ENCODE measurements at regions not wholly inside any gene's neighbourhood (a gene's known extent, or its start where the extent isn't known, plus 50 kb on each side); places are given as distances from the start of the nearest gene placed in this dataset.
"Not testable (repeated sequence)": the region's sequence is repeated elsewhere in the genome, so short reads cannot be mapped to it uniquely, and the experiment has no call there.

DNA sequence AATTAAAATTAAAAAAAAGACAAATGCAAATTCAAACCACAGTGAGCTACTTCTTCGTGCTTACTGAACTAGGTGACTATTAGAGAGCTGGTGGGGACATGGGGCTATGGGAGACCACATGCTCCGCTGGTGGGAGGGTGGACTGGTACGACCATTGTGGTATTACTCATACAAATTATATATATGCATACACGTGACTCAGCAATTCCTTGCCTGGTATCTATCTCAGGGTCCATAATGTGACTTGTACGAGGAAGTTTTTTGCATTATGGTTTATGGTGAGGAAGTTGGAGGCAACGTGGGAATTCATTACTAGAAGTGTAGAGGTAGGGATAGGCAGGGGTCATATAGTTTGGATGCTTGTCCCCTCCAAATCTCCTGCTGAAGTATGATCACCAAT lies 1112.7 kb downstream of the TYW1 start:
- DNase-seq: no peak

DNA sequence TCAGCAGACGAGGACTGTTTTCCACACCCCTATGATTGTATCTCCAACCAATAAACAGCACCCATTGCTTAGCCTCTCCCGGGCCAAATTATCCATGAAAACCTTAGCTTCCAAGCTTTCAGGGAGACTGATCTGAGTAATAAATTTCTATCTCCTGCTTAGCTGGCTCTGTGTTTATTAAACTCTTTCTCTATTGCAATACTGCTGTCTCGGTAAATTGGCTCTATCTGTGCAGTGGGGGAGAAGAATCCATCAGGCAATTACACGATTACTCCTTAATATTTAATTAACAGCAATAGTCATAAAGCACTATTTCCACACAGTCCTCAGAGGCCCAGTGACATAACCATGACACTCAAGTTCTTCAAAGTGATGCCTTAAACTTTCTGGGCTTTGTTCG lies 1122.8 kb downstream of the TYW1 start:
- DNase-seq: no peak

DNA sequence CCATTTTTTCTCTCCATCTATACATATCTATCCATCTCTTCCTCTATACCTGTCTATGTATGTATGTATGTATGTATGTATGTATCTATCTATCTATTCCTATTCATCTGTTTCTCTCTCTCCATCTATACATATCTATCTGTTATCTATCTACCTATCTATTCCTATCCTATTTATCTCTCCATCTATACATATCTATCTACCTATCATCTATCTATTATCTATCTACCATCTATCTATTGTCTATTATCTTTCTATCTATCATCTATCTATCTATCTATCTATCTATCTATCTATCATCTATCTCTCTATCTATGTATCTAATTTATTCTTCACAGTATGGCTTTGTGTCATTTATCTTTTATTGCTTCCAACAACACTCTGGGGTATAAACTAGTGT lies 1124.4 kb downstream of the TYW1 start:
- no peak for DNase-seq

DNA sequence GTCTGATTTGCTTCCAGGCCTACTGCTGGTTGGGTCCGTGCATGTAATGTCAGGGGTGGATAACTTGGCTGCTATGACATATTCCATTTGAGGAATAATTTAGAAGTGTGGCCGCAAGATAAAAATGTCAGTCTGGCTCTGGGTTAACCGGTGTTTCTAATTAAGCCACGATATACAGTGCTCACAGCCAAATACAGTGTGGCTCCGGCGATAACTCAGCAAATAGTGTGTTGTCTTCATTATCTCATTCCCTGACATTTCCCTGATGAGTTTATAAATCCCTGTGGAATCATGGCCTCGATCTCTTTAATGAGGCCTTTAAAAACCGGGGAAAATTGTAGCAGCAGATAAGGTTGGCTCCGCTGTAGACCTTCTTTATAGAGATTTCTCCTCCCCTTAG lies 1125.0 kb downstream of the TYW1 start:
- DNase-seq: no peak

DNA sequence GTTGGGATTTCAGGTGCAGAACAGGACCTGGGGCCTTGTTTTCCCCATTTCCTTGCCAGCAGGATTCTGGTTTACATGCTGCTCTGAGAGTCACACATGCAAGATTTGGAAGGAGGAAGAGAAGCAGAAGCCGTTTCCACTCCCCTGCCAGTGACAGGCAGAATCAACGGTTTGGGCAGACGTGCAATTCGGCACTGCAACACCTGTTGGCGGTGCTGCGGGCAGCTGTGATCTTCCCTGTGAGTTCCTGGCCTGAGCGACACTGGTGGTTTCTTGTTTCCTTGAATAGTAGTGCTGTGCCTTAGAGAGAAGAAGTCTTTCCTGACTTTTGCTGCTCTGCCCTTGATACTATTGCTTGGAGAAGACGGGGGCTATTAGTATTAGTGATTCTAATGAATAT lies 1126.2 kb downstream of the TYW1 start:
- no peak for DNase-seq

DNA sequence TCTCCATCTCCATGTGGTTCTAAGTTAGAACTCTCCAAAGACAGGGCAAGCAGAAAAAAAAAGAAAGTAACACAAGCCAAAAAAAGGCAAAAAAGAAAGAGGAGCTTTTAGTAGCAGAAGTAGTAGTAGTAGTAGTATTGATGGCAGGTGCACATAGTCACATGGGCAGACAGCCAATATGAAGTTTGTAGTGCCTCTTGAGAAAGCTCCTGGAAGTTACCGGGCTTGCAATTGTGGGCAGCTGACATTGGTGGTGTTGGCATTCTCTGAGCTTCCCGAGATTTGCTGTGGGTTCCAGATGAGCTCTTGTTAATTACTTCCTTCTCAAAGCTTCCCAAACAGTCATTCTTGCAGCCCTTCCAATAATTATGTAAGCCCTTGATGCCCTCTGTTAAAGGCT lies 1128.5 kb downstream of the TYW1 start:
- DNase-seq: no peak

DNA sequence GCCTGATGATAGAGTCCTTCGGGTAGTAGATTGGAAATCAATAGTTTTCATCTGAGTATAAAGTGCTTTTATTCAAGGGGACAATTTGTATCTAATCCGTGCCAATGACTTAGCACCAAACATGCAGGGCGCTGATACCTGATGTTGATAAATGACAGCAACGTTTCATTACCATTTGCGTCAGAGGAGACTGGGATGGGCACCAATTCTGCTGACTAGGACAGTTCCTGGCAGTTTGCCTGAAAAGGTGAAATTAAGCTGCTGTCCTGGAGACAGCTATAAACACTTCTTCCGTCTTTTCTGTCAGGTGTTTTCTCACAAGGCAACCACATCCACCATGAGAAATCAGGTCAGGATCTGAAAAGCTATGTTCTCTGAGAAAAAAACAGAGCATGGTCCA lies 1136.4 kb downstream of the TYW1 start:
- DNase-seq: no peak

DNA sequence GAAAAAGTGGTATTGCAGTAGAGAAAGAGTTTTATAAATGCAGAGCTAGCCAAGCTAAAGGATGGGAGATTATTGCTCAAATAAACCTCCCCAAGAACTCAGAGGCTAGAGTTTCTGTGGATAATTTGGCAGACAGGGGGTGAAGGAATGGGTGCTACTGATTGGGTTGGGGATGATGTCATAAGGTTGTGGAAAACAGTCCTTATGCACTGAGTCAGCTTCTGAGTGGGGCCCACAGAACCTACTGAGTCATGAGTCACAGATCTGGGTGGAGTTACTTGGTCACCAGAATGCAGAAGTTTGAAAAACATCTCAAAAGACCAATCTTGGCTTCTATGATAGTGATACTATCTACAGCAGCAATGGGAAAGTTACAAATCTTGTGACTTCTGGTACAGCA lies 1146.7 kb downstream of the TYW1 start:
- no peak for DNase-seq

DNA sequence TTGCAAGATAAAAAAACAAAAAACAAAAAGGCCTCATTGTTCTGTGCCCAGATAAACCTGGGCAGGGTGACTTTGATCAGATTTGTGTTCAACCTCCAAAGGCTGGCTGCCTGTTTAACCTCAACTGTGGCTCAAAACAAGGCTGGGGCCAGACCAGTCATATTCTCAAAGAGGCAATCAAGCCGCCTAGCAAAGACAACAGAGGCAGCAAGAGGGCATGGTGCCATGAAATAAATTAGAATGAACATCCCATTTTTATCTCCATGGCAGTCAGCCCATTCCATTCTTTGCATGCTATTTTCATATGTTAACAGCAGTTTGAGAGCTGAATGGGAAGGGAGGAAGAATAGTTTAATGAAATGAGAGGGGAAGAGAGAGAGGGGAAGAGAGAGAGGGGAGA lies 1150.3 kb downstream of the TYW1 start:
- DNase-seq: no peak

DNA sequence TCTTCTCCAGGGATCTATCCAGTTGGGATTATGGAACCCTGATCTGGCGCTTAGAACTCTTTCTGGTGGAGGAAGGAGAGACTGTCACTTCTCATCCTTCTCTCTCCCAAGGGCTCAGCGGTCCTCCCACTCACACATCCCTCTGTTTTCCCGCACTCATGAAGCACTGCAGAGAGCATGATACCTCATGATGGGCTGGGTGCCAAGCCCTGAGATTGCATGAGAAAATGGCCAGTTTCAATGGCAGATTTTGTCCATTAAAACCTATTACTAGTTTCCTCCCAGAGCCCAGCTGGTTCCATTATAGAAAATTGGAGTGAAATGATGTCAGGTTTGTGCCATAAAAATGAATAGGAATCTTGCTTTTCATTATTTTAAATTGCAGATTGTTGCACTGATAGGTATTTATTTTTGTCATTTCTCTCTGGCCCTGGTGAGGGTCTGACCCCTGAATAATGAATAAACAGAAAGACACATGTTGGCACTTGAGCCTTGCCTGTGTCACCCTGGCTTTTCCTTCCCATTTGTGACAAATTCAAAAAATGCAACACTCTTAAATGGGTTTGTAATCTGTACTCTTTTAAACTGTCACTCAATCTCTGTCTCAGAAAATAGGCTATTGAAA lies 1151.1 kb downstream of the TYW1 start:
- DNase-seq: no peak

DNA sequence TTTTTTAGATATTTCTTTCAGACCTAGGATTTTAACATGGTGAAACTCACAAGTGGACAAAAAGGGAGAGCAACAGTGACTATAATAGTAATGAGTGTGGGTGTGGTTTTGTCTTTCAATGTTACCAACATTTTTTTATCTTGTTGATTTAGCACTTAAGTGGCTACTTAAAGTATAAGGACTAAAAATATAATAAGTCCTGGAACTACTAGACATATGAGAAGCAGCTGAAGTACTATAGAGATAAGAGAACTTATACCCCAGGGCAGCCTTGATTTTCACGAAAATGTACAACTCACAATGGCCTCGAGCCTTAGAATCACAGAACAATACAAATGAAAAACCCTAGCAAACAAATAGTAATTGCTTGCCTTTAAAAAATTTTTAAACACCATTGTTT lies 1151.8 kb downstream of the TYW1 start:
- DNase-seq: no peak

DNA sequence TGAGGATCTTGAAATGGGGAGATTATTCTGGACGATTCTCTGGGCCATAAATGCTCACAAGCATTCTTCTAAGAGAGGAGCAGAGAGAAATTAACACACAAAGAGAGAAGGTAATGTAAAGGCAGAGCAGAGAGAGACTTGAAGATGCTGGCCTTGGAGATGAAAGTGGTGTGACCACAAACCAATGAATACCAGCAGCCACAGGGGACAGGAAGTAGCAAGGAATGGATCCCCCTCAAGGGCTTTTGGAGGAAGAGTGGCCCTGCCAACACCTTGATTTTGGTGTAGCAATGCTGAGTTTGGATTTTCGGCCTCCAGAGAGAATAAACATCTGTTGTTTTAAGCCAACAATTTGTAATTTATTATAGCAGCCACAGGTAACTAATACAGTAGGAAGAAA lies 1155.6 kb downstream of the TYW1 start:
- DNase-seq: no peak

DNA sequence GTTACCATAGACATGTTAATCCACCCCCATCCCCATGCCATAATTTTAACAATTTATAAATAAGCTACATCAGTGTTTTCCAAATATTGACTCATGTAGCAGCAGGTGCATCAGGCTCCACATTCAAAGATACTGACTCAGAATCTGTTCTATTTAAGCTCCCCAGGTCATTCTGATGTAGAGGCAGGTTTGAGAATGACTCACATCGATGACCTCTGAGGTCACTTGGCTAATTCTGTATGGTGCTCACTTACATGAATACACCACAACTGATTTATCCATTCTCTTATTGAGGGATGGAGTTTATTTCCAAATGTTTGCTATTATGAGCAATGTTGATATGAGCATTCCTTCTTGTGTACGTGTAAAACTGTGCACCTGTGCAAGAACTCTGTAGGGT lies 1159.0 kb downstream of the TYW1 start:
- no peak for DNase-seq

DNA sequence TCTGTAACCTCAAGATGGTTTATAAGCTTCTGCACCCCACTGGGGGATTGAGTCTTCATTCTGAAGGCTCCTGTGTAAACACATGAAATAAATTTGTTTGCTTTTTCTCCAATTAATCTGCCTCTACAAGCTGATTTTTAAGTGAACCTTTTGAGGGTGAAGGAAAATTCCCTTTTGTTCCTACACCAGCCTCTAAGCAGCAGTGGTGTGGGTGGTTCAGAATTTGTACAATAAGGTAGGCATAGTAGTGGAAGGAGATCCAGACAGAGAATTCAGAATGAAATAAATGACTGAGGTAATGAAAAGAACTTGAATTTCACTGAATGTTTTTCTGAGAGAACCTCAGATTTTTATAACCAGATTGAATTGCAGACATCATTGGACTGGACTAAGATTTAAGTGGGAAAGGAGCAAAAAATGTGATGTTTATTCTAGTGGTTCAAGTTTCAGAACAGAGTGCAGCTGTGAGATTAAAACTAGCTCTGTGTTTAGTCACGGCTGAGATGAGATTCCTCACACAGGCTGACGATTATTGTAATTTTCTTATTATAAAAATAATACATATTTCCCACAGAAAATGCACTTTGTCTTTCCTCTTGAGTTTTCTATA lies 1162.2 kb downstream of the TYW1 start:
- no peak for DNase-seq

DNA sequence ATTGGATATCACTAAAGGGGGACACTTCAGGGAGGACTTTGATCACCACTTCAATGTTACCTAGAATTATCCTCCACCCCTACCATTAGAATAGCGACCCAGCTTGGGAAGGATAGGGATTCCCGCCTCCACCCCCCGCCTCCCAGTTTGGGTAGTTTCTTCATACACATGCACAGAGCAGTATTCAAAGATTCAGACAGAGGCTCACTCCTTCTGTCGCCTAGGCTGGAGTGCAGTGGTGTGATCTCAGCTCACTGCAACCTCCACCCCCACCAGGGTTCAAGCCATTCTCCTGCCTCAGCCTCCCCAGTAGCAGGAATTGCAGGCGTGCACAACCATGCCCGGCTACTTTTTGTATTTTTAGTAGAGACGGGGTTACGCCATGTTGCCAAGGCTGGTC lies 1166.1 kb downstream of the TYW1 start:
- DNase-seq: no peak

DNA sequence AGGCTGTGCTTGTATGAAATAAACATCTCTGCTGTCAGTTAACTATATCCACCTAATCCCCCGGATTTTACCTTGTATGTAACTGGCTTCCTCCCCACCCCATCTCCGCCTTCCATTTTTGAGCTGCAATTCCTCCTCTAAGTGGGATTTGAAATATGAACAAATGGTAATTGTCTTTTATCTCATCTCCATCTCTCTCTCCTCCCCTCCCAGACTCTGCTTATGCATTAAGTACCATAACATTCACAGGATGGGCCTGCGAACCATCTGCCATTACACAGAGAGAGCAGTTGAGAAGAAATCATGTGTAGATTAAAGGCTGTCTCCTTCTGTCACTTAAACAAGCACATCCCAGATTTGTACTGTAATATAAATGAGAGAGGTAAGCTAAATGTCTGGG lies 1169.9 kb downstream of the TYW1 start:
- no peak for DNase-seq

DNA sequence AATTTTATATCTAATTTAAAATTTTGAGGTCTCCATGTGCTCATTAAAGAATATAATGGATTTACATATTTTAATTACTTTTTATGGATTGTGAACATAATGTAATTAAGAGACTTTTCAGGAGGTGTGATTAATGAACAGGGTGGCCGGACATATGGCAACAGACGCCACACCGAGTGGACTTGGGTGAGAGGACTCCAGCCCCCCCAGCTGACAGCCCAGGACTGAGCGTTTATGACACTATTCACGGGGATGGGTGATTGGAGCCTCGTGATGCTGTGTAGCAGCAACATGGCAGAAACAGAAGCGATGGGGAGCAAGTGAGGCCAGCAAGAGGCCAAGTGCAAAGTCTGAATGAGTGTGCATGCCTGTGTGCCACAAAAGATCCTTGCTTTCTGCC lies 1176.9 kb downstream of the TYW1 start:
- DNase-seq: no peak

DNA sequence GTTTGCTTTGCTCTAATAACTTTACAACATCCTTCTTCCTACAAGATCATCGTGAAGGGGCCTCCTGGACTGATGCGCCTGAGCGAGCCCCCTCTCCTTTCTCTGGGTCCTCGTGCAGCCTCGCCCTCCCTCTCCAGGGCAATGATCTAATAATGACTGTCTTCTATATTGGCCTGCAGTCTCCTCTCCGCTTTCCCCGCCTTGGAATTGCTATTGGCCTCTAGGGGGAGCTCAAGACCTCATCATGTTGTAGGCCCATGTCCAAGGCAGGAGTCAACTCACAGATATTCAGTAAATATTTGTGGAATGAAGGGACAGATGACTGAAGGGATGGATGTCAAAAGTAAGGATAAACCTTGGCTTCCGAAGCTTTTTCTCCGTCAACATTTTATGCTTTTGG lies 1180.3 kb downstream of the TYW1 start:
- peak; percentile 64 for DNase-seq

DNA sequence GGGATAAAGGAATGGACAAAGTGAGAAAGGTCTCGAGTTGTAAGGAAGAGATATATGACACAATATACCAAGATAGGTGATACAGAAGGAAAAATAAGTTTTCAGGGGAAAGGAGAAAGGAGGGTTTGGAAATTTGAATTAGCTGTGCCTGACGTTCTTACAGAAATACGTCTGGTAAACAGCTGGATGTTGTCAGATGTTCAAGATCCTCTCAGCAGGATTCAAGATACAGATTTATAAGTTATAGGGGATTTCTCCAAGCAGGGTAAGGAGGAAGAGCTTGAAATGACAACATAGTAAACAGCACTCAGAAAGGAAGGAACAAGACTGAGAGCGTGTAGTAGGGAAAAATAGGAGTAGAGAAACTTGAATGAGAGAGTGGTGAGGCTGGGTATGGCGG lies 1184.1 kb downstream of the TYW1 start:
- DNase-seq: no peak

DNA sequence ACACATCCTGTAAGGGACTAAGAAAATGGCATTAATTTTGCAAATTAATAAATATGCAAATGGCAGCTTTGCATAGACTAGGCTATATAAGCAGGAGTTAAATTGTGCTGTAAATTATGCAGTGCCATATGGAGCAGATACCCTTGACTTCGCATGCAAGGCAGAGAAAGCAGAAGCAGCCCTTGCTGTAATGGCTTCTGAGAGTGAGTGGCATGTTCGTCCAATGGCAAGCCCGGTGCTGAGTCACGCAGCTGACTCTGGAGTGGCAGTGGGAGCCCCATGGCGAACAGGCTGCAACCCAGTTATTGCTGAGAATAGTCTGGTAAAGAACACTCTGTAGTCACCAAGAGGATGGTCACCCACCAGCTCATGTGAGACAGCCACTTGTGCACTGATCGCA lies 1186.5 kb downstream of the TYW1 start:
- no peak for DNase-seq

DNA sequence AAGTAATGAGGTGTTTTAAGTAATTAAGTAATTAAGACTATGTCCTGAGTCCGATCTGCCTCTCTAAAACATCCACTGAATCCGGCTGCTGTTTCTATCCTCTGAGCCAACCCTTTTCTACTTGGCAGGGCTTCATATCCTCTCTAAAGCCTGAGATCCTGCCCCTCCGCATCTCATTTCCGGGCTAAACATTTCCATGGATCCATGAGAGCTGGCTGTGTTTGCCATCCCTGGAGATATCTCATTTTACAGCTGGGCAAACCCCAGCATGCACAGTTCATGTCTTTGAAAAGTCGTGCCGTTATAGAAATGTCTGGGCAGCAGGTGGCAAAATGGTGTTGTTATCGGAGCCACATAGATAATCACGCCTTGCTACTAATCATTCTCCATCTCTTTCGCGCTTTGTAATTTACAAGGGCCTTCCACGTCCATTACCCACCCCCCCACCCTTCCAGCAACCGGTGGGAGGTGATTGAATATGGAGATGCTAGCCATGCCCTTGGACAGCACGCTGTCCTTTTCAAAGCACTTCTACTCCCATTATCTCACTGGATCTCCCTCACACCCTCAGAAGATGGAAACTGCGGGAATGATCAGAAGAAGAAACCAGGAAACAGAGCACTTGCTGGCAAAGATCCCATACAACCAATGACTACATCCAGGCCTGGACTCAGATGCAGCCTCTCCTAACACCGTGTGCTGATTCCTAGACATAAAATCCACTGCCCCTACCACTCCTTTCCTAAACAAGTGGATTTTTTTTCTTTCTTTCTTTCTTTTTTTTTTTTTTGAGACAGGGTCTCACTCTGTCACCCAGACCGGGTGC lies 1189.2 kb downstream of the TYW1 start:
- DNase-seq: no peak

DNA sequence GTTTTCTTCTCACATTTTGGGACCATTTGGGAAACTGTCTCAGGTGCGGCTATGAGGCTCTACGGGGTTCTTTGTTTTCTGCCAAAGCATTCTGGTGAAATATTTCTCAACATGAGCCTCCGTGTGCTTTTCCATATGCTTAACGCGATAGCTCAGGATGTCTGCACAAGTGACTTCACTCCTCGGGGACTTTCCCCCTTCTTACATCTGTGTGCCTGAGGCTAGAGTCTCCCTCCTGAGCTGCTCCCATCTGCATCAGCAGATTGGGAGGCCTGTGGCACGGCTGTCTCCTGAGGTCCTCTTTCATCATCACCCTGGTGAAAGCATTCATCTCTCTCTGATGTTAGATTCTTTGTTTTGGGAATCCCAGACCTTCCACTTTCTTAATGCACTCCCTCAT lies 1190.9 kb downstream of the TYW1 start:
- no peak for DNase-seq

DNA sequence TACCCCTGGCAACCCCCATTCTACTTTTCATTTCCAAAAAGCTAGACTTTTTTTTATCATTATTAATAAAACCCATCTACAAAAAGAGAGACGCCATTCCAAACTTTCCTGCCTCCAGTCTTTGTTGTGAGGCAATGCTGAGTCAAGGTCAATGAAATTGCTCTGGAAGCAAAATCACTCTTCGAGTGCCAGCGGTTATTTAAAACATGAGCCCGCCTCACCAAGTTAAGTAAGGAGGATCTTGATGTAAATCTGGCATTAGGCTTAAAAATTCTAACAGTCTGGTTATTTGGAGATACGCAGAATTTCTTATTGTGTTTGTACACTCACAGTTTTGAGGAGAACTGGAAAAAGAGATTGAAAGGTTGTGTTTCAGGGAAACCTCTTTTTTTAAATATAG lies 1196.3 kb downstream of the TYW1 start:
- DNase-seq: no peak

DNA sequence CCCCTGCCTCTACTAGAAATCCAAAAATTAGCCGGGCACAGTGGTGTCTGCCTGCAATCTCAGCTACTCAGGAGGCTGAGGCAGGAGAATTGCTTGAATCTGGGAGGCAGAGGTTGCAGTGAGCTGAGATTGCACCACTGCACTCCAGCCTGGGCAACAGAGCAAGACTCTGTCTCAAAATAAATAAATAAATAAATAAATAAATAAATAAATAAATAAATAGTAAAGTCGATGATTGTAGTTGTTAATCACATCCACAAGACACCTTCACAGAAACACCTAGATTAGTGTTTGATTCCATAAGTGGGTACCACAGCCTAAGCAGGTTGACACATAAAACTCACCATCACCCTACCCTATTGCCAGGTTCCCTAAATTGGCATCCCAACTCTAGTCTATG lies 1199.0 kb downstream of the TYW1 start:
- not testable (repeated sequence) for DNase-seq
